ENCODE measurements at regions not wholly inside any gene's neighbourhood (a gene's known extent, or its start where the extent isn't known, plus 50 kb on each side); places are given as distances from the start of the nearest gene placed in this dataset.

DNA sequence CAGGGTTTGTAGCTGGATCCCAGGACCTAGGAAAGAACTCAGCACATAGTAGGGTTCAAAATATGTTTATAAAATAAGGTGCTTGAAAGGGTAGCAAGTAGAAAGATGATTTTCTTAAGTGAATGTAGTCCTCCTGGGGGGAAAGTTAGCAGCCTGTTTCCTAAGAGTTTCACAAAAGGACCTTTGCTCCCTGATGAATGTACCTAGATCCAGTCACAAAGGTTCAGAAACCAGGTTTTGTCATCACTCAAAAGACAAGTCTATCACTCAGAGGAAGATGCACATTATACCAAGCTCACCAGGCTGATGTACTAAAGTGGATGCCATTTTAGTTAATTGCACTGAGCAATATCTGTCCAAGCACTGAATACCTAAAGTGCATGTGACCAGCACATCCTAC is 378.2 kb downstream of the BCL11A start:
- POLR2A ChIA-PET = no interaction called here
- Mint-ChIP-seq H3K27me3 (no peaks in the 10 kb centered on the region), H3K4me1 (no peaks in the 10 kb centered on the region), H3K27ac (no peak overlapping the region), H3K4me3 (no peak overlapping the region), H3K9me3 (ENCODE audit: insufficient read depth) (no peaks in the 10 kb centered on the region)
- no peaks in the 10 kb centered on the region for H3K79me2 ChIP-seq (ENCODE audit: control insufficient read depth, insufficient read depth, low read length)
- no peaks in the 10 kb centered on the region for H3K9me3 ChIP-seq (ENCODE audit: control extremely low read depth in 1 of 3, control insufficient read depth in 2 of 3, insufficient read depth in 1 of 3, low read length in 2 of 3)
- no peak overlapping the region for H3K9ac ChIP-seq (ENCODE audit: low read length)
- no peak overlapping the region for H3K27ac ChIP-seq (ENCODE audit: low read length in 2 of 2)
- no peak overlapping the region for H3K4me2 ChIP-seq (replicated peaks; ENCODE audit: low read depth, low read length, poor library complexity, severe bottlenecking)
- no peak overlapping the region for H2AFZ ChIP-seq (ENCODE audit: insufficient read depth, low read depth, low read length, poor library complexity, severe bottlenecking)
- no peaks in the 10 kb centered on the region for H3K27me3 ChIP-seq (replicated peaks in 1 of 4; ENCODE audit: control extremely low read depth in 1 of 4, control insufficient read depth in 3 of 4, insufficient read depth in 4 of 4, low read length in 3 of 4)
- no peak for TF ChIP-seq EZH2 (IDR thresholded peaks at IDR 0.05; ENCODE audit: borderline replicate concordance, insufficient read depth, low read depth, low read length, poor library complexity, severe bottlenecking)
- TF ChIP-seq, protein P1, sequence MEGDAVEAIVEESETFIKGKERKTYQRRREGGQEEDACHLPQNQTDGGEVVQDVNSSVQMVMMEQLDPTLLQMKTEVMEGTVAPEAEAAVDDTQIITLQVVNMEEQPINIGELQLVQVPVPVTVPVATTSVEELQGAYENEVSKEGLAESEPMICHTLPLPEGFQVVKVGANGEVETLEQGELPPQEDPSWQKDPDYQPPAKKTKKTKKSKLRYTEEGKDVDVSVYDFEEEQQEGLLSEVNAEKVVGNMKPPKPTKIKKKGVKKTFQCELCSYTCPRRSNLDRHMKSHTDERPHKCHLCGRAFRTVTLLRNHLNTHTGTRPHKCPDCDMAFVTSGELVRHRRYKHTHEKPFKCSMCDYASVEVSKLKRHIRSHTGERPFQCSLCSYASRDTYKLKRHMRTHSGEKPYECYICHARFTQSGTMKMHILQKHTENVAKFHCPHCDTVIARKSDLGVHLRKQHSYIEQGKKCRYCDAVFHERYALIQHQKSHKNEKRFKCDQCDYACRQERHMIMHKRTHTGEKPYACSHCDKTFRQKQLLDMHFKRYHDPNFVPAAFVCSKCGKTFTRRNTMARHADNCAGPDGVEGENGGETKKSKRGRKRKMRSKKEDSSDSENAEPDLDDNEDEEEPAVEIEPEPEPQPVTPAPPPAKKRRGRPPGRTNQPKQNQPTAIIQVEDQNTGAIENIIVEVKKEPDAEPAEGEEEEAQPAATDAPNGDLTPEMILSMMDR (IDR thresholded peaks at IDR 0.05) = no peak
- H4K20me1 ChIP-seq (ENCODE audit: control insufficient read depth, insufficient read depth, low read length, poor library complexity, severe bottlenecking) = no peaks in the 10 kb centered on the region
- intact Hi-C loops (cut with micrococcal nuclease) = no loop called here
- no peak overlapping the region for H3K4me3 ChIP-seq (ENCODE audit: control extremely low read depth in 1 of 5, extremely low read depth in 1 of 5, insufficient read depth in 1 of 5, low read depth in 2 of 5, low read length in 4 of 5)
- ATAC-seq (ENCODE audit: low read depth) (no peak), DNase-seq (no peak)
- no peaks in the 10 kb centered on the region for H3K36me3 ChIP-seq (replicated peaks in 1 of 2; ENCODE audit: control extremely low read depth in 1 of 2, control insufficient read depth in 1 of 2, extremely low read depth in 1 of 2, insufficient read depth in 2 of 2, low read length in 1 of 2)
- H3K4me1 ChIP-seq (ENCODE audit: control insufficient read depth in 2 of 2, insufficient read depth in 2 of 2, low read length in 2 of 2) = no peaks in the 10 kb centered on the region
- CTCF ChIA-PET = no interaction called here

DNA sequence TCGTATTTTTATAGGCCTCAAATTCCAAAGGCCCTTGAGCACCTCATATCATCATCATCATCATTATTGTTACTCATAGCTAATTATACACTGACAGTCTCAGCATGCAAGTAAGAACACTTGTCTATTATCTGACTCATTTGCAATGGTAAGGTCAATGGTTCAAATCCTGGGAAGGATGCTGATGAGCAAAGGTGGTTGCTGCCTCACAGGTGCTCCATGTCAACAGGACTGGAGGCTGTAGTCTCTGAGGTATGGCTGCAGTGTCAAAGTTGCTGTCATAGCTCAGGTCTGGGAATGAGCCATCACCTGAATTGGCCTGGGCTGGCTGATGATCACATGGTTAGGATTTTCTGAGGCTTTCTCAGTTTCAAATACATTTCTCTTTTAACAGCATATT is 379.3 kb downstream of the BCL11A start:
- no peaks in the 10 kb centered on the region for H3K36me3 ChIP-seq (replicated peaks in 1 of 2; ENCODE audit: control extremely low read depth in 1 of 2, control insufficient read depth in 1 of 2, extremely low read depth in 1 of 2, insufficient read depth in 2 of 2, low read length in 1 of 2)
- no peaks in the 10 kb centered on the region for H4K20me1 ChIP-seq (ENCODE audit: control insufficient read depth, insufficient read depth, low read length, poor library complexity, severe bottlenecking)
- H3K9me3 ChIP-seq (ENCODE audit: control extremely low read depth in 1 of 3, control insufficient read depth in 2 of 3, insufficient read depth in 1 of 3, low read length in 2 of 3) = no peaks in the 10 kb centered on the region
- ATAC-seq (ENCODE audit: low read depth) (no peak), DNase-seq (no peak)
- no peak overlapping the region for H3K9ac ChIP-seq (ENCODE audit: low read length)
- H3K27ac ChIP-seq (ENCODE audit: low read length in 2 of 2) = no peak overlapping the region
- H3K9me3 Mint-ChIP-seq (ENCODE audit: insufficient read depth) = no peaks in the 10 kb centered on the region
- ChIA-PET POLR2A (no interaction called here), CTCF (no interaction called here)
- H3K79me2 ChIP-seq (ENCODE audit: control insufficient read depth, insufficient read depth, low read length) = no peaks in the 10 kb centered on the region
- no peak overlapping the region for H2AFZ ChIP-seq (ENCODE audit: insufficient read depth, low read depth, low read length, poor library complexity, severe bottlenecking)
- no peak overlapping the region for H3K4me3 Mint-ChIP-seq
- no peak overlapping the region for H3K4me3 ChIP-seq (ENCODE audit: control extremely low read depth in 1 of 5, extremely low read depth in 1 of 5, insufficient read depth in 1 of 5, low read depth in 2 of 5, low read length in 4 of 5)
- no peaks in the 10 kb centered on the region for H3K27me3 Mint-ChIP-seq
- no peaks in the 10 kb centered on the region for H3K4me1 Mint-ChIP-seq
- no CpG with 5 or more reads among the region's 1 CpG for WGBS (ENCODE audit: insufficient coverage)
- intact Hi-C loops (cut with micrococcal nuclease) = no loop called here
- H3K27me3 ChIP-seq (replicated peaks in 1 of 4; ENCODE audit: control extremely low read depth in 1 of 4, control insufficient read depth in 3 of 4, insufficient read depth in 4 of 4, low read length in 3 of 4) = no peaks in the 10 kb centered on the region
- TF ChIP-seq EZH2 (IDR thresholded peaks at IDR 0.05; ENCODE audit: borderline replicate concordance, insufficient read depth, low read depth, low read length, poor library complexity, severe bottlenecking) = no peak
- TF ChIP-seq, protein P1 (IDR thresholded peaks at IDR 0.05) = no peak
- H3K4me1 ChIP-seq (ENCODE audit: control insufficient read depth in 2 of 2, insufficient read depth in 2 of 2, low read length in 2 of 2) = no peaks in the 10 kb centered on the region
- no peak overlapping the region for H3K27ac Mint-ChIP-seq
- H3K4me2 ChIP-seq (replicated peaks; ENCODE audit: low read depth, low read length, poor library complexity, severe bottlenecking) = no peak overlapping the region
